Neuronal stem cell (in vitro differentiated cells): ENCODE measurements at regions not wholly inside any gene's neighbourhood (a gene's known extent, or its start where the extent isn't known, plus 50 kb on each side); places are given as distances from the start of the nearest gene placed in this dataset.

Experiments used
- DNase-seq: peaks from one replicate; pipeline ENCODE4 v3.0.0-alpha.2; 2013; ENCODE audit warnings: low spot score
- H2AFZ ChIP-seq: one replicate; pipeline ENCODE4 v1.6.1; 2013; ENCODE audit warnings: mild to moderate bottlenecking, low read length, inconsistent platforms
- H2AK5ac ChIP-seq: 2 replicates; pipeline ENCODE4 v1.6.1; 2013; ENCODE audit warnings: low read depth, mild to moderate bottlenecking, inconsistent platforms, low read length, moderate library complexity, mixed read lengths
- H2BK120ac ChIP-seq: 2 replicates; pipeline ENCODE4 v1.6.1; 2013; ENCODE audit warnings: low read depth, mild to moderate bottlenecking, inconsistent platforms, low read length, moderate library complexity, mixed read lengths
- H2BK12ac ChIP-seq: one replicate; pipeline ENCODE4 v1.6.1; 2013; ENCODE audit warnings: low read length, inconsistent platforms
- H2BK15ac ChIP-seq: 2 replicates; pipeline ENCODE4 v1.6.1; 2013; ENCODE audit warnings: mild to moderate bottlenecking, low read length, inconsistent platforms, mixed read lengths
- H2BK5ac ChIP-seq: one replicate; pipeline ENCODE4 v1.6.1; 2013; ENCODE audit warnings: inconsistent platforms, mild to moderate bottlenecking, low read length, moderate library complexity
- H3K14ac ChIP-seq: one replicate; pipeline ENCODE4 v1.6.1; 2013; ENCODE audit warnings: low read length, inconsistent platforms
- H3K18ac ChIP-seq: 2 replicates; pipeline ENCODE4 v1.6.1; 2013; ENCODE audit warnings: low read length, inconsistent platforms
- H3K23ac ChIP-seq: 2 replicates; pipeline ENCODE4 v1.6.1; 2013; ENCODE audit warnings: low read depth, mild to moderate bottlenecking, mixed read lengths, low read length, inconsistent platforms; ENCODE audit not compliant: poor library complexity
- H3K27ac ChIP-seq: replicated peaks from 3 replicates; pipeline ENCODE4 v1.5.1; 2013; ENCODE audit warnings: low read length, inconsistent platforms
- H3K27me3 ChIP-seq, 3 experiments: 2 replicates each; pipeline ENCODE4 v1.6.1; 2013; ENCODE audit warnings: low read length in 3 of 3, mild to moderate bottlenecking in 2 of 3, inconsistent platforms in 1 of 3, low read depth in 1 of 3, mixed read lengths in 1 of 3, moderate library complexity in 1 of 3; ENCODE audit not compliant: control insufficient read depth in 3 of 3, insufficient read depth in 3 of 3
- H3K36me3 ChIP-seq, 2 donors: replicated peaks in 1 of 2; 2 replicates each; pipeline ENCODE4 v1.6.1; 2013; ENCODE audit warnings: low read length in 2 of 2; ENCODE audit not compliant: control insufficient read depth in 2 of 2, insufficient read depth in 2 of 2
- H3K4ac ChIP-seq: 2 replicates; pipeline ENCODE4 v1.6.1; 2013; ENCODE audit warnings: inconsistent platforms, mild to moderate bottlenecking, low read length, moderate library complexity
- H3K4me1 ChIP-seq, 2 donors: 1 replicate in 1 of 2; 2 replicates in 1 of 2; pipeline ENCODE4 v1.6.1; 2013; ENCODE audit warnings: low read length in 2 of 2, low read depth in 1 of 2; ENCODE audit not compliant: control insufficient read depth in 2 of 2, insufficient read depth in 1 of 2
- H3K4me2 ChIP-seq: one replicate; pipeline ENCODE4 v1.6.1; 2013; ENCODE audit warnings: mild to moderate bottlenecking, low read length, inconsistent platforms; ENCODE audit not compliant: insufficient read depth, poor library complexity, severe bottlenecking
- H3K4me3 ChIP-seq, 2 donors: 2 replicates each; pipeline ENCODE4 v1.5.1; 2013; ENCODE audit warnings: low read length in 2 of 2, mild to moderate bottlenecking in 2 of 2, inconsistent platforms in 1 of 2, moderate library complexity in 1 of 2
- H3K79me1 ChIP-seq: one replicate; pipeline ENCODE4 v1.6.1; 2013; ENCODE audit warnings: low read depth, mild to moderate bottlenecking, inconsistent platforms, low read length, moderate library complexity
- H3K9ac ChIP-seq: one replicate; pipeline ENCODE4 v1.6.1; 2013; ENCODE audit warnings: mild to moderate bottlenecking, low read depth, low read length, inconsistent platforms; ENCODE audit not compliant: poor library complexity
- H3K9me3 ChIP-seq, 2 donors: replicated peaks in 1 of 2; 2 replicates each; pipeline versions ENCODE3 to v1.6.1; 2013; ENCODE audit warnings: low read length in 2 of 2, mild to moderate bottlenecking in 2 of 2, inconsistent platforms in 1 of 2, low read depth in 1 of 2, mixed read lengths in 1 of 2, moderate library complexity in 1 of 2; ENCODE audit not compliant: control insufficient read depth in 2 of 2, insufficient read depth in 1 of 2
- H4K8ac ChIP-seq: one replicate; pipeline ENCODE4 v1.6.1; 2013; ENCODE audit warnings: low read depth, mild to moderate bottlenecking, inconsistent platforms, low read length, moderate library complexity
- H4K91ac ChIP-seq: one replicate; pipeline ENCODE4 v1.6.1; 2013; ENCODE audit warnings: low read length, low read depth, mild to moderate bottlenecking, inconsistent platforms; ENCODE audit not compliant: poor library complexity
- WGBS, 2 donors: extraction: QIAGEN DNeasy Blood & Tissue Kit; methylation state at CpG; one replicate each; pipeline ENCODE4 v1.1.7; 2013; ENCODE audit warnings: missing lambda C conversion rate in 2 of 2, mixed read lengths in 1 of 2; ENCODE audit not compliant: insufficient read length in 2 of 2, insufficient replicate concordance in 1 of 2; ENCODE audit errors: extremely low coverage in 2 of 2; 5-methylcytosine and 5-hydroxymethylcytosine counted together

DNA sequence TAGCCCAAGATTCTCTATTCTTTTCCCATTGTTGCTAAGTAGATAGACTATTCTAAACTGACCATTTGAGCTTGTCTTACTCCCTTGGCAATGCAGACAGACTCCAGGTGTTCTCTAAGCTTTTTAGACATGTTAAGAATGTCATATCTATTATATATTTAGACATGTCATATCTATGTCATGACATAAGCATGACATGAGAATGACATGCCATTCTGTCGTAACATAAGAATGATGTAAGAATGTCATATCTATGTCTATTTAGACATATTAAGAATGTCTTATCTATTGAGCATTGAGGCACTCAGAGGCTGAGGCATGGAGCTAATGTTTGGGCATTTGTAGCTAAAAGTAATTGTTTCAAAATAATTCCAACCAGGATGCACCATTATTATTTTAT lies 277.3 kb upstream of the ATP2B1 start:
- no peak overlapping the region for H3K4me2 ChIP-seq

DNA sequence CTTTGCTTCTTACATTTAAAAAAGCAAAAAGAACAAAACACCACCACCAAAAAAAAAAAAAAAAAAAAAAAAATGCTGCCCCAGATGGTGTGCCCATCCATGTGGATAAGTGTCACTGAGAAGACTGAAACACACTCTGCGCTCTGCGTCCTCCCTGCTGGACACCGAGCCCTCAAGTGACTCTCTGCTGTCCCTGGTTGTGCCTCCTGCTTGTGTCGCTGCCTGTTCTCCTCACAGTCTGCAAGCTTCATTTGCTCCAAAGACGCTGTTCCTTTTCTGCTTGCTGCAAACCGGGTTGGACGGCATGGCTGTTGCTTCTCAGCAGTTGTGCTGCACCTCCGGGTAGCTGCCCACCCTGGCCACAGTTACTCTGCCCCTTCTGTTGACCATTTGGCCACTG lies 276.2 kb upstream of the ATP2B1 start:
- WGBS, 2 donors, result no CpG with 5 or more reads among the region's 8 CpGs
- Histone ChIP-seq H2BK5ac (no peak overlapping the region), H4K8ac (no peak overlapping the region), H3K79me1 (no peaks in the 10 kb centered on the region), H2BK15ac (no peak overlapping the region), H3K4me1 (peaks cover 0 to 3% of the 10 kb centered on the region in 2 donors), H3K27ac (no peak overlapping the region), H3K9ac (no peak overlapping the region), H3K4me2 (no peak overlapping the region), H3K14ac (peak overlapping the region; percentile 41), H3K23ac (peak overlapping the region; percentile 76), H3K36me3 (no peaks in the 10 kb centered on the region), H3K9me3 (no peaks in the 10 kb centered on the region), H2BK12ac (no peak overlapping the region), H2BK120ac (no peak overlapping the region), H4K91ac (no peak overlapping the region), H3K27me3 (peaks cover 0 to 2% (median 0%) of the 10 kb centered on the region in 3 experiments), H3K18ac (peak overlapping the region; percentile 44), H3K4ac (no peak overlapping the region), H2AFZ (no peak overlapping the region), H3K4me3 (peak overlapping the region in 1 of 2 donors; percentile 0), H2AK5ac (no peak overlapping the region)
- no peak for DNase-seq

More for the DNA sequence above, 277.3 kb upstream of the ATP2B1 start:
- no peak overlapping the region for H2AFZ ChIP-seq
- no peak for DNase-seq
- no peak overlapping the region for H4K8ac ChIP-seq
- H2BK5ac ChIP-seq, result no peak overlapping the region
- H3K4me1 ChIP-seq, result peaks cover 0 to 3% of the 10 kb centered on the region in 2 donors
- H3K14ac ChIP-seq, result no peak overlapping the region
- no peaks in the 10 kb centered on the region for H3K79me1 ChIP-seq
- no peak overlapping the region for H3K18ac ChIP-seq
- H3K27ac ChIP-seq, result no peak overlapping the region
- no CpG with 5 or more reads among the region's 1 CpG for WGBS, 2 donors
- H3K4ac ChIP-seq, result no peak overlapping the region
- H2BK12ac ChIP-seq, result no peak overlapping the region
- no peak overlapping the region for H2BK15ac ChIP-seq
- H3K23ac ChIP-seq, result no peak overlapping the region
- peaks cover 0 to 2% (median 0%) of the 10 kb centered on the region in 3 experiments for H3K27me3 ChIP-seq
- H3K9me3 ChIP-seq, result no peaks in the 10 kb centered on the region
- no peak overlapping the region for H2BK120ac ChIP-seq
- no peak overlapping the region for H3K9ac ChIP-seq
- H3K4me3 ChIP-seq, result no peak overlapping the region
- no peaks in the 10 kb centered on the region for H3K36me3 ChIP-seq
- no peak overlapping the region for H2AK5ac ChIP-seq
- no peak overlapping the region for H4K91ac ChIP-seq

DNA sequence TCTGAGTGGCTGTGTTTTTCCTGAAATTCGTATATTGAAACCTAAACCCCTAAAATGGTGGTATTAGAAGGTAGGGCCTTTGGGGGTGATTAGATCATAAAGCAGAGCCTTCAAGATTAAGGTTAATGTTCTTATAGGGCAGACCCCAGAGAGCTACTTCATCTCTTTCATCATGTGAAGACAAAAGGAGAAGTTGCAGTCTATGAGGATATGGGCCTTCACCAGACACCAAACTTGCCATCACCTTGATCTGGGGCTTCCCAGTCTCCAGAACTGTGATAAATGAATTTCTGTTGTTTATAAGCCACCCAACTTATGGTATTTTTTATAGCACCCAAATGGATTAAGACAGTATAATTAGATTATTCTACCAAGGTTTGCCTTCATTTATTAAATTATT lies 275.0 kb upstream of the ATP2B1 start:
- no peak overlapping the region for H3K4me2 ChIP-seq
- H2AFZ ChIP-seq, result no peak overlapping the region
- H2BK12ac ChIP-seq, result no peak overlapping the region
- no peak overlapping the region for H3K14ac ChIP-seq
- no peak overlapping the region for H2BK5ac ChIP-seq
- WGBS, 2 donors, result no CpG with 5 or more reads among the region's 1 CpG
- H2AK5ac ChIP-seq, result no peak overlapping the region
- no peak overlapping the region for H2BK15ac ChIP-seq
- peaks cover 0 to 3% of the 10 kb centered on the region in 2 donors for H3K4me1 ChIP-seq
- H3K18ac ChIP-seq, result no peak overlapping the region
- H3K4ac ChIP-seq, result no peak overlapping the region
- no peak overlapping the region for H2BK120ac ChIP-seq
- H3K9me3 ChIP-seq, result no peaks in the 10 kb centered on the region
- peaks cover 0 to 2% (median 0%) of the 10 kb centered on the region in 3 experiments for H3K27me3 ChIP-seq
- no peak overlapping the region for H3K9ac ChIP-seq
- H3K4me3 ChIP-seq, result no peak overlapping the region
- no peak overlapping the region for H4K8ac ChIP-seq
- no peak overlapping the region for H3K23ac ChIP-seq
- no peak overlapping the region for H4K91ac ChIP-seq
- no peaks in the 10 kb centered on the region for H3K36me3 ChIP-seq
- H3K79me1 ChIP-seq, result no peaks in the 10 kb centered on the region
- DNase-seq, result no peak
- no peak overlapping the region for H3K27ac ChIP-seq

DNA sequence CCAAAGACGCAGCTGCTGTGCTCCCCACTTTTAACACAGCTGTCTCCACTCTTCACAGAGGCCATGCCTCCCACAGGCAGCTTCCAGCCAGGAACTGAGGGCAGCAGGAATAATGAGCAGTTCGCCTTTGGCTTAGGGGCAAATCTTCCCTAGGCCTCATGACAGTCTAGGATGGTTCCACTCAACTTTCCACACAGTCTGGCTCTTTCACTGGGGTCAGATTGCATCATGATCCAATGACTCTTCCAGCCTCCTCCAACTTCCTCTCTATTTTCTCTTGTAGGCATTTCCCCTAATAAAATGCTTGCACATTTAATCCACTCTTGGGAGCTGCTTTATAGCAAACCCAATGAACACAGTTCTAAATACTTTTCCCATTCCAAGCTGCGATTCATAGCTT lies 271.6 kb upstream of the ATP2B1 start:
- Histone ChIP-seq H3K4me3 (no peak overlapping the region), H3K4ac (no peak overlapping the region), H2BK15ac (no peak overlapping the region), H2BK120ac (no peak overlapping the region), H3K23ac (no peak overlapping the region), H3K79me1 (no peaks in the 10 kb centered on the region), H2AFZ (peak overlapping the region; percentile 11), H4K91ac (no peak overlapping the region), H3K9ac (no peak overlapping the region), H3K14ac (no peak overlapping the region), H3K18ac (no peak overlapping the region), H2BK5ac (no peak overlapping the region), H2BK12ac (no peak overlapping the region), H3K9me3 (no peaks in the 10 kb centered on the region), H3K4me2 (no peak overlapping the region), H3K27me3 (peaks cover 0 to 2% (median 0%) of the 10 kb centered on the region in 3 experiments), H3K36me3 (no peaks in the 10 kb centered on the region), H3K4me1 (peaks cover 0 to 7% of the 10 kb centered on the region in 2 donors), H4K8ac (no peak overlapping the region), H3K27ac (no peak overlapping the region), H2AK5ac (no peak overlapping the region)
- DNase-seq, result no peak
- WGBS, 2 donors, result no CpG with 5 or more reads among the region's 3 CpGs
